SJSA1 (cell line): ENCODE measurements at regions not wholly inside any gene's neighbourhood (a gene's known extent, or its start where the extent isn't known, plus 50 kb on each side); places are given as distances from the start of the nearest gene placed in this dataset.
A peak's percentile ranks its signal among the peaks of the same experiment; 100 is the strongest.
"Not testable (repeated sequence)": the region's sequence is repeated elsewhere in the genome, so short reads cannot be mapped to it uniquely, and the experiment has no call there.

Source experiments
- DNase-seq, 2 experiments: peaks; one replicate each; pipeline ENCODE4 v3.0.0-alpha.2; 2015 to 2020; ENCODE audit warnings: low spot score in 2 of 2, low read depth in 1 of 2
- H3K27ac ChIP-seq: fragments of 250-450 bp; sonication (Bioruptor Pico); 2 replicates; pipeline ENCODE4 v1.5.1; 2020; ENCODE audit warnings: mild to moderate bottlenecking, moderate library complexity
- H3K27me3 ChIP-seq: fragments of 250-450 bp; sonication (Bioruptor Pico); replicated peaks from 2 replicates; pipeline ENCODE4 v1.5.1; 2020; ENCODE audit warnings: mild to moderate bottlenecking, moderate library complexity
- H3K36me3 ChIP-seq: fragments of 250-450 bp; sonication (Bioruptor Pico); 2 replicates; pipeline ENCODE4 v1.5.1; 2020; ENCODE audit warnings: mild to moderate bottlenecking
- H3K4me1 ChIP-seq: fragments of 250-450 bp; sonication (Bioruptor Pico); replicated peaks from 2 replicates; pipeline ENCODE4 v1.6.1; 2021; ENCODE audit warnings: mild to moderate bottlenecking
- H3K4me3 ChIP-seq: fragments of 250-450 bp; sonication (Bioruptor Pico); 2 replicates; pipeline ENCODE4 v1.5.1; 2020; ENCODE audit warnings: mild to moderate bottlenecking
- H3K9me3 ChIP-seq: fragments of 250-450 bp; sonication (Bioruptor Pico); replicated peaks from 2 replicates; pipeline ENCODE4 v1.5.1; 2020; ENCODE audit warnings: mild to moderate bottlenecking

- no peak for DNase-seq
- no peaks in the 10 kb centered on the region for H3K27me3 ChIP-seq
Observed at GRCh38 chr9:89943309-89943708, 338.5 kb downstream of the GADD45G start.

GRCh38 chr9:89943728-89944127 lies 338.9 kb downstream of the GADD45G start:
- Histone ChIP-seq H3K4me3 (no peak overlapping the region), H3K27ac (no peak overlapping the region), H3K36me3 (no peaks in the 10 kb centered on the region), H3K4me1 (peaks cover 4% of the 10 kb centered on the region; the same call in 1 of the 2 replicates), H3K27me3 (no peaks in the 10 kb centered on the region), H3K9me3 (no peaks in the 10 kb centered on the region)
- no peak for DNase-seq

More at GRCh38 chr9:89943309-89943708, 338.5 kb downstream of the GADD45G start:
- no peak overlapping the region for H3K27ac ChIP-seq
- no peaks in the 10 kb centered on the region for H3K36me3 ChIP-seq
- no peak overlapping the region for H3K4me3 ChIP-seq
- no peaks in the 10 kb centered on the region for H3K9me3 ChIP-seq
- H3K4me1 ChIP-seq: peaks cover 4% of the 10 kb centered on the region; the same call in 1 of the 2 replicates

DNA sequence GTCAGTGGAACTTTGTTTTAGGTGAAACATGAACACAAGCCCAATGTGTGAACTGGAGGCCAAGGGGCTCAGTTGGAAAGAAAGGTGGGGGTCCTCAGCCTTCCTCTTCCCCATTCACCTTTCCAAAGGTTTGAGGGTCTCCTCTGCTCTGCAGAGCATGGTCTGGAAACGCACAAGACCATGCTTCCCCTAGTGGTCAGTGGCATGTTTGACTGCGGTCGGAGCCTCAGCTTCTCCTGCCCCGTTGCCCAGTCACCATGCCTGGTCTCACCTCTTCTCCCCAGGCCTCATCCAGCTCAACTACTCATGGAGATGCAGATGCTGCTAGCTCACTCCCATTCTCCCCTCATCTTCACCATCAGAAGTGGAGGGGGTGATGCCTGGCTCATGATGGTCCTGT lies 340.3 kb downstream of the GADD45G start:
- H3K27me3 ChIP-seq: no peaks in the 10 kb centered on the region
- DNase-seq: no peak
- H3K4me1 ChIP-seq: peaks cover 4% of the 10 kb centered on the region; the same call in 1 of the 2 replicates
- no peaks in the 10 kb centered on the region for H3K36me3 ChIP-seq
- H3K4me3 ChIP-seq: no peak overlapping the region
- no peak overlapping the region for H3K27ac ChIP-seq
- H3K9me3 ChIP-seq: no peaks in the 10 kb centered on the region

DNA sequence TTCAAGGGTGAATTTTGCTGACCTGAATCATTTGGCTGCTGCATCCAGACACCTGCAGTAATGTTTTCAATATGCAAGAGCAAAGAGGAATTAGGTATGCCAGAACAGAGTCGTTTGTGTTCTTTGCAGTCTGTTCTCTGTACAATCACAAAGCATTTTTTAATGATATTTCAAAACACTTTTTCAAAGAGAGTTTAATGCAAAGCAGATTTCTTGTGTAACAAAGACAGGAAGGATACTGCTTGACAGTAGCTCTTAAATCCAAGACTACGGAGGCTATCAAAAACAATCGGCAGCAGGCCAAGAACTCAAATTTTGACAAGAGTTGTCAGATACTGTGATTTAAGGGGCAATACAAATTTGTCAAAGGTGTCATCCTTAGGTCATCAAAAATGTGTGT lies 341.9 kb downstream of the GADD45G start:
- Histone ChIP-seq H3K4me3 (no peak overlapping the region), H3K4me1 (peaks cover 4% of the 10 kb centered on the region; the same call in 1 of the 2 replicates), H3K27ac (no peak overlapping the region), H3K9me3 (no peaks in the 10 kb centered on the region), H3K36me3 (no peaks in the 10 kb centered on the region), H3K27me3 (no peaks in the 10 kb centered on the region)
- no peak for DNase-seq

- no peak overlapping the region for H3K4me3 ChIP-seq
- no peaks in the 10 kb centered on the region for H3K9me3 ChIP-seq
- peaks cover 3% of the 10 kb centered on the region; the same call in 1 of the 2 replicates for H3K4me1 ChIP-seq
- no peaks in the 10 kb centered on the region for H3K36me3 ChIP-seq
- no peak for DNase-seq
- no peak overlapping the region for H3K27ac ChIP-seq
- no peaks in the 10 kb centered on the region for H3K27me3 ChIP-seq
Observed at GRCh38 chr9:89949111-89949510, 344.3 kb downstream of the GADD45G start.

DNA sequence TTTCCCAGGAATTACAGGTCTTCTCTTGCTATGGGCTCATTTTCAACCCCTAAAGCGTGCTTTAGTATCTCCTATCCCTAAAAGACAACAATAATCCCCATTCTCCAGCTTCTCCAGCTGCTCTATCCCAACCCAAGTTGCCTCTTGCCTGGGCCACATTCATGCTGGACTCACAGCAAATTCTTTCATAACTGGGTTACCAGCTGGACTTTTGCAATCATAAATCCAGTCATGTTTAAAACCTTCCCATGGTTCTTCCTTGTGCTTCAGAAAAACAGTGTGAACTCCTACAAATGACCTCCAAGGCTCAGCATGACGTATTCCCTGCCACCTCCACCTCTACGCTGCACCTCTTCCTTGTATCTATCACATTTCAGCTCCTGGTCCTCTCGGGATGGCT lies 346.9 kb downstream of the GADD45G start:
- DNase-seq: no peak
- no peaks in the 10 kb centered on the region for H3K9me3 ChIP-seq
- H3K4me1 ChIP-seq: peaks cover 3% of the 10 kb centered on the region; the same call in 1 of the 2 replicates
- H3K27me3 ChIP-seq: no peaks in the 10 kb centered on the region
- H3K27ac ChIP-seq: no peak overlapping the region
- H3K4me3 ChIP-seq: no peak overlapping the region
- H3K36me3 ChIP-seq: no peaks in the 10 kb centered on the region

DNA sequence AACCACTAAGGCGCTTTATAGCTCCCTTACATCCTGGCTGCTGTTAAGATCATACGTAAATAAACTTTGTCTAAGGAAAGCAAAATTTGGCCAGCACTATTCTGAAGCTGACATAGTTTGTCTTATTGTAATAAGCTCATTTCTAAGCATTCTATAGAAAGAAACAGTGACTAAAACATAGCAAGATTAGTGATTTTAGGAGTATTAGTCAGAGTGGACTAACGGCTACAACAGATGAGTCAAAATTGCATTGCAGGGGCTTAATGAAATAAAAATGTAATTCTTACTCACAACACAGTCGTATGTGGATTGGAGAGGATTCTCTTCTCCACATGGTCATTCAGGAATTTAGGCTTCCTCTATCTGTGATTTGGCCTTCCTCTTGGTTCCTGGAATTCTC lies 347.6 kb downstream of the GADD45G start:
- Histone ChIP-seq H3K4me3 (no peak overlapping the region), H3K27ac (peak overlapping the region; percentile 71), H3K36me3 (no peaks in the 10 kb centered on the region), H3K27me3 (no peaks in the 10 kb centered on the region), H3K4me1 (peaks cover 3% of the 10 kb centered on the region; the same call in 1 of the 2 replicates), H3K9me3 (no peaks in the 10 kb centered on the region)
- peak in 1 of 2 experiments; percentile 21 for DNase-seq

- H3K27me3 ChIP-seq, H3K4me3 ChIP-seq, H3K36me3 ChIP-seq, H3K9me3 ChIP-seq, H3K4me1 ChIP-seq, DNase-seq: not testable (repeated sequence)
- peak overlapping the region; percentile 71; the same call in 1 of the 2 replicates for H3K27ac ChIP-seq
Observed at GRCh38 chr9:89953263-89953662, 348.5 kb downstream of the GADD45G start.

- Histone ChIP-seq H3K27ac (no peak overlapping the region), H3K4me1 (peaks cover 3% of the 10 kb centered on the region; the same call in 1 of the 2 replicates), H3K9me3 (no peaks in the 10 kb centered on the region), H3K27me3 (no peaks in the 10 kb centered on the region), H3K4me3 (no peak overlapping the region), H3K36me3 (no peaks in the 10 kb centered on the region)
- no peak for DNase-seq
Observed at GRCh38 chr9:89953824-89954615, 349.2 kb downstream of the GADD45G start.

DNA sequence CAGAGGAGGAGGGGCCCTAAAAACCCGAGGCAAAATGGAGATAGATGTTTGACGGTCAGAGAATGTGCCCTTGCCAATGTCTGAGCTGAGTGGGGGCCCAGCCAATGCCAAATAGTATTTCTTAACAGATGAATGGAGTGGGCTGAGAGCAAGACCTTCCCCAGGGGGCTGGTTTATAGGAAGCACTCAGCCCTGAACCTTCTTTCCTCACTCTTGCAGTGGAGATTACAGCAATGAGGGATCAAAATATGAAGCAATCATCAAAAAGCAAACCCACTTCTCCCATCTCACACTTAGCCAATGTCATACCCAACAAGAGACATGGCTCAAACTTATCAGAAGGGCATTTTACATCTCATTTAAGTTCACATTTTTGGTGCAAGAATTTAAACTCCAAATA lies 350.3 kb downstream of the GADD45G start:
- H3K4me1 ChIP-seq: peaks cover 3% of the 10 kb centered on the region; the same call in 1 of the 2 replicates
- no peak overlapping the region for H3K4me3 ChIP-seq
- no peaks in the 10 kb centered on the region for H3K9me3 ChIP-seq
- no peaks in the 10 kb centered on the region for H3K36me3 ChIP-seq
- DNase-seq: no peak
- H3K27me3 ChIP-seq: no peaks in the 10 kb centered on the region
- no peak overlapping the region for H3K27ac ChIP-seq

DNA sequence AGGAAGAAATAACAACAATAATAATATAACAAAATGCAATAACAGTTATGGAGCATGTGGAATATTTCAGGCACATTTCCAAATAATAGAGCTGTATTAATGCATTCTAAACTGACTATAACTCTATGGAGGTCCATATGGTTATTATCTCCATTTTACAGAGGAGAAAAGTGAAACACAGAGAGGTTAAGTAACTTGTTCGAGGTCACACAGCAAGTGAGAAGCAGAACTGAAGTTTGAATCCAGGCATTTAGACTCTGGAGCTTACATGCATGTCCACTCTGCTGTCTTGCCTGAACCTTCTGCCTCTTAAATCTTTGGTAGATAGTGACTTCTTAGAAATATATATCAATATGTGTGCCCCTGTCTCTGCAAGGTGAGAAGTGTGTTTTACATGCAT lies 350.8 kb downstream of the GADD45G start:
- no peak for DNase-seq
- H3K27me3 ChIP-seq: no peaks in the 10 kb centered on the region

DNA sequence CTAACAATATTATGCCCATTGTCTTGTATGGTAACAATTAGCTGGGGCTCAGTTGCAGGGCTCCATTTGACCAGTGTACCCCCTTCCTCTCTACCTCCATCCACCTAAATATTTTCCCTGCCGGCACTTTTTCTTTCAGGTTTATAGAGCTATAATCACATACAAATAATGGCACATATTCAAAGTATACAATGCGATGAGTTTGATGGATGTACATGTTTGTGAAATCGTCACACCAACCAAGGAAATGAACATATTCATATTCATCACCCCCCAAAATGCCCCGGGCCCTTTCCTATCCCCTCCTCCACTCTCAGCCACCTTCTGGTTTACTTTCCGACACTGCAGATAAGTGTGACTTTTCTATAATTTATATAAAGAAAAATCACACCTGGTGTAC lies 351.5 kb downstream of the GADD45G start:
- no peaks in the 10 kb centered on the region for H3K27me3 ChIP-seq
- no peaks in the 10 kb centered on the region for H3K9me3 ChIP-seq
- no peak overlapping the region for H3K4me3 ChIP-seq
- DNase-seq: no peak
- no peaks in the 10 kb centered on the region for H3K36me3 ChIP-seq
- no peak overlapping the region for H3K27ac ChIP-seq
- peaks cover 3% of the 10 kb centered on the region; the same call in 1 of the 2 replicates for H3K4me1 ChIP-seq

More for the DNA sequence above, 350.8 kb downstream of the GADD45G start:
- Histone ChIP-seq H3K36me3 (no peaks in the 10 kb centered on the region), H3K27ac (no peak overlapping the region), H3K4me3 (no peak overlapping the region), H3K4me1 (peaks cover 3% of the 10 kb centered on the region; the same call in 1 of the 2 replicates), H3K9me3 (no peaks in the 10 kb centered on the region)

- H3K27me3 ChIP-seq: no peaks in the 10 kb centered on the region
- DNase-seq: no peak
- no peak overlapping the region for H3K27ac ChIP-seq
- no peaks in the 10 kb centered on the region for H3K9me3 ChIP-seq
- H3K4me1 ChIP-seq: peaks cover 3% of the 10 kb centered on the region; the same call in 1 of the 2 replicates
- no peaks in the 10 kb centered on the region for H3K36me3 ChIP-seq
- H3K4me3 ChIP-seq: no peak overlapping the region
Observed at GRCh38 chr9:89956907-89957306, 352.1 kb downstream of the GADD45G start.

DNA sequence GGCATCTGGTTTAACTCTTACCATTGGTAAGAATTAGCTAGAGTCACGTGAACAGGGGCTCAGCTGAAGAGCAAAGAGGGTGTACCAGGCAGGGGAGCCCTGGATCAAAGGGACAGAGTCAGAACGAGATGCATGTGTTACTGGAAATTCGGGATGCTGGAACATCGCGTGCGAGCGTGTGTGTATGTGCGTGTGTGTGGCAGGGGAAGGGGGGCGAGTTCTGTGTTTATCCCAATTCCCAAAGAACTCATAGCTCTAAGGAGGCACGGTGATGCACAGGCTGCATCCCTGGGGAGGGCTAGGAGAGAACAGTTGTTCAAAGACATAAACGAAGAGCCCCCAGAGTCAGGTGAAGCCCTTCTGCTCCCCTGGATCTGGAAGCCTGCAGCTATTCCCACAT lies 353.3 kb downstream of the GADD45G start:
- no peak for DNase-seq
- H3K27me3 ChIP-seq: no peaks in the 10 kb centered on the region
- H3K36me3 ChIP-seq: no peaks in the 10 kb centered on the region
- no peak overlapping the region for H3K27ac ChIP-seq
- no peaks in the 10 kb centered on the region for H3K4me1 ChIP-seq
- H3K4me3 ChIP-seq: no peak overlapping the region
- no peaks in the 10 kb centered on the region for H3K9me3 ChIP-seq
